Mesenchymal stem cell (in vitro differentiated cells and primary cell): ENCODE measurements at regions not wholly inside any gene's neighbourhood (a gene's known extent, or its start where the extent isn't known, plus 50 kb on each side); places are given as distances from the start of the nearest gene placed in this dataset.

Experiments used
- DNase-seq: peaks from one replicate; pipeline ENCODE4 v3.0.0-alpha.2; 2013
- H2AFZ ChIP-seq: one replicate; pipeline ENCODE4 v1.6.1; 2013; ENCODE audit warnings: low read depth, mild to moderate bottlenecking, control low read depth, inconsistent platforms, low read length, moderate library complexity
- H2AK5ac ChIP-seq: 2 replicates; pipeline ENCODE4 v1.6.1; 2013; ENCODE audit warnings: low read length, moderate library complexity, mild to moderate bottlenecking, inconsistent platforms; ENCODE audit not compliant: severe bottlenecking
- H2BK120ac ChIP-seq: one replicate; pipeline ENCODE4 v1.6.1; 2013; ENCODE audit warnings: low read depth, mild to moderate bottlenecking, inconsistent platforms, low read length, moderate library complexity
- H2BK12ac ChIP-seq, 2 experiments: one replicate each; pipeline ENCODE4 v1.6.1; 2013; ENCODE audit warnings: inconsistent platforms in 2 of 2, low read length in 2 of 2, mild to moderate bottlenecking in 2 of 2, moderate library complexity in 2 of 2, control low read depth in 1 of 2
- H2BK15ac ChIP-seq: one replicate; pipeline ENCODE4 v1.6.1; 2013; ENCODE audit warnings: mild to moderate bottlenecking, low read depth, inconsistent platforms; ENCODE audit not compliant: poor library complexity, severe bottlenecking
- H2BK5ac ChIP-seq: 2 replicates; pipeline ENCODE4 v1.6.1; 2013; ENCODE audit warnings: low read depth, mild to moderate bottlenecking, low read length, control low read depth, inconsistent platforms; ENCODE audit not compliant: poor library complexity, severe bottlenecking
- H3K14ac ChIP-seq, 2 experiments: one replicate each; pipeline ENCODE4 v1.6.1; 2013; ENCODE audit warnings: inconsistent platforms in 2 of 2, low read length in 2 of 2, control low read depth in 1 of 2, mild to moderate bottlenecking in 1 of 2, moderate library complexity in 1 of 2
- H3K18ac ChIP-seq, 2 experiments: one replicate each; pipeline ENCODE4 v1.6.1; 2013; ENCODE audit warnings: inconsistent platforms in 2 of 2, low read length in 2 of 2, control low read depth in 1 of 2, low read depth in 1 of 2, mild to moderate bottlenecking in 1 of 2
- H3K23ac ChIP-seq, 2 experiments: one replicate each; pipeline ENCODE4 v1.6.1; 2013; ENCODE audit warnings: inconsistent platforms in 2 of 2, low read length in 2 of 2, mild to moderate bottlenecking in 2 of 2, moderate library complexity in 2 of 2, control low read depth in 1 of 2
- H3K27ac ChIP-seq: 2 replicates; pipeline ENCODE4 v1.5.1; 2013; ENCODE audit warnings: mild to moderate bottlenecking, moderate library complexity, low read length, control low read depth, inconsistent platforms; ENCODE audit not compliant: poor library complexity, severe bottlenecking
- H3K27me3 ChIP-seq, 2 experiments: 2 replicates each; pipeline versions ENCODE4 v1.6.1 to v1.7.0; 2013; ENCODE audit warnings: low read length in 2 of 2, mild to moderate bottlenecking in 2 of 2, moderate library complexity in 2 of 2, control low read depth in 1 of 2, inconsistent platforms in 1 of 2; ENCODE audit not compliant: control insufficient read depth in 1 of 2, insufficient read depth in 1 of 2
- H3K36me3 ChIP-seq, 2 experiments: 2 replicates each; pipeline versions ENCODE4 v1.6.1 to v1.7.0; 2013; ENCODE audit warnings: low read length in 2 of 2, control low read depth in 1 of 2, inconsistent platforms in 1 of 2, low read depth in 1 of 2, mild to moderate bottlenecking in 1 of 2; ENCODE audit not compliant: insufficient read depth in 2 of 2, control insufficient read depth in 1 of 2
- H3K4ac ChIP-seq, 2 experiments: one replicate each; pipeline ENCODE4 v1.6.1; 2013; ENCODE audit warnings: inconsistent platforms in 2 of 2, low read length in 2 of 2, mild to moderate bottlenecking in 2 of 2, moderate library complexity in 2 of 2, control low read depth in 1 of 2, low read depth in 1 of 2
- H3K4me1 ChIP-seq: 2 replicates; pipeline ENCODE4 v1.6.1; 2013; ENCODE audit warnings: low read depth, low read length, control low read depth; ENCODE audit not compliant: control insufficient read depth, insufficient read depth
- H3K4me2 ChIP-seq: 2 replicates; pipeline ENCODE4 v1.6.1; 2013; ENCODE audit warnings: low read length, mild to moderate bottlenecking, inconsistent platforms; ENCODE audit not compliant: poor library complexity, severe bottlenecking
- H3K4me3 ChIP-seq, 2 experiments: 2 replicates each; pipeline versions ENCODE4 v1.5.1 to v1.7.0; 2013; ENCODE audit warnings: low read length in 2 of 2, mild to moderate bottlenecking in 2 of 2, control low read depth in 1 of 2, low read depth in 1 of 2; ENCODE audit not compliant: insufficient read depth in 1 of 2
- H3K79me1 ChIP-seq: replicated peaks from 2 replicates; pipeline ENCODE4 v1.6.1; 2013; ENCODE audit warnings: mild to moderate bottlenecking, control low read depth, low read length, inconsistent platforms; ENCODE audit not compliant: poor library complexity, severe bottlenecking
- H3K9ac ChIP-seq: 2 replicates; pipeline ENCODE4 v1.7.0; 2013; ENCODE audit warnings: mild to moderate bottlenecking, low read length, moderate library complexity
- H3K9me3 ChIP-seq: 2 replicates; pipeline ENCODE4 v1.7.0; 2013; ENCODE audit warnings: mild to moderate bottlenecking, low read length; ENCODE audit not compliant: control insufficient read depth
- H4K8ac ChIP-seq: one replicate; pipeline ENCODE4 v1.6.1; 2013; ENCODE audit warnings: inconsistent platforms, mild to moderate bottlenecking, low read length, moderate library complexity
- H4K91ac ChIP-seq: one replicate; pipeline ENCODE4 v1.6.1; 2013; ENCODE audit warnings: mild to moderate bottlenecking, low read length, inconsistent platforms
- WGBS: methylation state at CpG from one replicate; pipeline ENCODE4 v1.1.7; 2013; ENCODE audit warnings: mixed read lengths; 5-methylcytosine and 5-hydroxymethylcytosine counted together

DNA sequence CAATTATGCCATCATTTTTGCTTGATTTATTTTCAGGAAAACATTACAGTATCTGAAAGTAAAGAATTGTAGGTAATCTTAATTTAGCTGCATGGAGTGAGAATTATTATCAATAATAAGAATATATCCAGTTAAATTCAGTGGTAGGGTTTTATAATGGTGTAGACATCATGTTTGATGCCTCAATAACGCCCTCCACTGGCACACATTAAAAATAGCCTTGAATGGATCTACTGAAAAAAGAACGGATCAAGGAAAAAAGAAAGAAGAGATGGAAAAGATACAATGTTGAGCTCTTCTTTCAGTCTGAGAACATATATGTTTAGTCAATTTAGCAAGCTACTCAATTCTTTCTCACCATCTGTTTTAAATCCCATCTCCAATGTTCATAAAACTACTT is 319.2 kb downstream of the CDC14C start:
- DNase-seq: no peak
- no peaks in the 10 kb centered on the region for H3K79me1 ChIP-seq
- peaks cover 9% of the 10 kb centered on the region for H3K9me3 ChIP-seq
- no peak overlapping the region for H3K14ac ChIP-seq
- no peak overlapping the region for H4K8ac ChIP-seq
- no peak overlapping the region for H2AFZ ChIP-seq
- H2BK5ac ChIP-seq: no peak overlapping the region
- H3K18ac ChIP-seq: no peak overlapping the region
- H3K9ac ChIP-seq: no peak overlapping the region
- H3K4me2 ChIP-seq: no peak overlapping the region
- H2AK5ac ChIP-seq: no peak overlapping the region
- H3K4me3 ChIP-seq: no peak overlapping the region
- no CpG with 5 or more reads among the region's 2 CpGs for WGBS
- H2BK15ac ChIP-seq: no peak overlapping the region
- no peak overlapping the region for H2BK120ac ChIP-seq
- H3K27ac ChIP-seq: no peak overlapping the region
- no peaks in the 10 kb centered on the region for H3K27me3 ChIP-seq
- H3K23ac ChIP-seq: no peak overlapping the region
- no peaks in the 10 kb centered on the region for H3K4me1 ChIP-seq
- H2BK12ac ChIP-seq: no peak overlapping the region
- no peak overlapping the region for H3K4ac ChIP-seq
- H3K36me3 ChIP-seq: no peaks in the 10 kb centered on the region
- no peak overlapping the region for H4K91ac ChIP-seq

DNA sequence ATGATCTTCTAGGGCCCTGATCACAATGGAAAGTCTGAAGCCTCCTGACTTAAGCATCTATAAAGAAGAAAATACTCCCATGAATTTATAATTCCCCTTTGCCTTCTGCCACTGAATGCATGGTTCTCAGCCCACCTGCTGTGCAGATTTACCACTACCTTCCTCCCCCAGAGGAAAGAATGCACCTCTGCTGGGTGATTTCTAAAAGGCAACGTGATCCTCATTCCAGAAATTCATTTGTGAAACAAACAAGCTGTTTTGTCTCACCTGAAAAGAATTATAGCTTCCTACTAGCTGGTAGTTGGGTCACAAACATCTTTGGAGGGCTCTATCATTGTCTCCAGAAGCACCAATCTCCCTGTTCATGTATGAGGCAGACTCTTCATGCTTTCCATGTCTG is 320.2 kb downstream of the CDC14C start:
- H4K91ac ChIP-seq: no peak overlapping the region
- H2BK12ac ChIP-seq: no peak overlapping the region
- no peaks in the 10 kb centered on the region for H3K79me1 ChIP-seq
- WGBS: 0% methylated on average over 1 of the region's 1 CpG
- no peak overlapping the region for H2AK5ac ChIP-seq
- no peak overlapping the region for H2BK120ac ChIP-seq
- H4K8ac ChIP-seq: no peak overlapping the region
- H2AFZ ChIP-seq: no peak overlapping the region
- no peak overlapping the region for H3K27ac ChIP-seq
- no peak overlapping the region for H3K9ac ChIP-seq
- no peak overlapping the region for H3K23ac ChIP-seq
- H3K9me3 ChIP-seq: no peaks in the 10 kb centered on the region
- no peaks in the 10 kb centered on the region for H3K27me3 ChIP-seq
- no peak overlapping the region for H3K4me3 ChIP-seq
- no peak overlapping the region for H3K18ac ChIP-seq
- H2BK15ac ChIP-seq: no peak overlapping the region
- no peak overlapping the region for H3K14ac ChIP-seq
- H3K4me1 ChIP-seq: no peaks in the 10 kb centered on the region
- no peak for DNase-seq
- no peak overlapping the region for H3K4me2 ChIP-seq
- no peak overlapping the region for H2BK5ac ChIP-seq
- no peak overlapping the region for H3K4ac ChIP-seq
- no peaks in the 10 kb centered on the region for H3K36me3 ChIP-seq

DNA sequence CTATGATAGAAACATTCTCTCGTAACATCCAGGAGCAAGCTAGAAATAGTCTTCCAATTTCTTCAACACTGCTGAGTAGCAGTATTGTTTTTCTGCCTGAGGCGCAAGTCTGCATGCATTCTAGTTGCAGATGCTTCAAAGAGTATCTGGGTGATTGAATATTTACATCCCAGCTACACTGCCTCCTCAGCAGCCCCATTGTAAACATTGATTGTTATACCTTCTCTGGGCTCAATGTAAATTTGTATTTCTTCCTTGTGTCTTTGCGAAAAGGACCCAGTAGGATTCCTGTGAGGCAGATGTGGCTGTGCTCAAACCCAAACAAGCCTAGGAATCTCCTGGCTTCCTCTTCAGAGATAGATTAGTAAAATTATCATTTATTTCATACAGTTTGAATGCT is 320.7 kb downstream of the CDC14C start:
- no peak overlapping the region for H2BK120ac ChIP-seq
- H2AK5ac ChIP-seq: no peak overlapping the region
- no peak overlapping the region for H4K8ac ChIP-seq
- DNase-seq: no peak
- no peak overlapping the region for H2BK12ac ChIP-seq
- no peak overlapping the region for H3K27ac ChIP-seq
- no peak overlapping the region for H3K4me3 ChIP-seq
- H3K9ac ChIP-seq: no peak overlapping the region
- WGBS: 71% methylated on average over 1 of the region's 3 CpGs
- H4K91ac ChIP-seq: no peak overlapping the region
- H2AFZ ChIP-seq: no peak overlapping the region
- no peak overlapping the region for H3K4me2 ChIP-seq
- no peak overlapping the region for H3K14ac ChIP-seq
- no peaks in the 10 kb centered on the region for H3K9me3 ChIP-seq
- no peak overlapping the region for H3K23ac ChIP-seq
- no peak overlapping the region for H2BK5ac ChIP-seq
- no peak overlapping the region for H3K4ac ChIP-seq
- no peak overlapping the region for H3K18ac ChIP-seq
- H3K36me3 ChIP-seq: no peaks in the 10 kb centered on the region
- H3K27me3 ChIP-seq: no peaks in the 10 kb centered on the region
- no peaks in the 10 kb centered on the region for H3K79me1 ChIP-seq
- no peaks in the 10 kb centered on the region for H3K4me1 ChIP-seq
- H2BK15ac ChIP-seq: no peak overlapping the region

DNA sequence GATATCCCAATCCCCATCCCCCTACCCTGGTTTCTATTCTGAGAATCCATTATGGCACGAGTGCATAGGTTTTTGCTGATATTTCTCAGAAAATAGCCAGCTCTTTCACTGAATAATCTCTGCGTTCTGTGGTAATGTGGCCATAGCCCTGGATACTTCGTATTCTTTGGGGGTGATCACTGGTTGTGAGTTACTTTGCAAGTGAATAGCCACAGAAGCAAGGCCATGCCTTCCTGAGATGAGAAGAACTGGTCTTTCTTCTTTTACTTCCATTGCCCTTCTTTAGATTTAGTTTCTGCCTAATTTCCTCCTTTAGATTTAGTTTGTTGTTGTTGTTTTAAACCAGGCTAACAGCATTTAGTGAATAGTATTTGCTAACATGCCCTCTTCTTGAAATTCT is 323.4 kb downstream of the CDC14C start:
- Histone ChIP-seq H4K8ac (no peak overlapping the region), H3K27ac (no peak overlapping the region)

More for the DNA sequence above, 323.4 kb downstream of the CDC14C start:
- no peak overlapping the region for H3K23ac ChIP-seq
- no peak overlapping the region for H3K14ac ChIP-seq
- no peak overlapping the region for H3K4me2 ChIP-seq
- no peak overlapping the region for H2AK5ac ChIP-seq
- H2BK5ac ChIP-seq: no peak overlapping the region
- H4K91ac ChIP-seq: no peak overlapping the region
- no peak overlapping the region for H2BK120ac ChIP-seq
- no peaks in the 10 kb centered on the region for H3K36me3 ChIP-seq
- no peaks in the 10 kb centered on the region for H3K79me1 ChIP-seq
- no peak overlapping the region for H2BK12ac ChIP-seq
- WGBS: 47% methylated on average over 3 of the region's 3 CpGs
- no peak overlapping the region for H3K4me3 ChIP-seq
- no peaks in the 10 kb centered on the region for H3K4me1 ChIP-seq
- no peak for DNase-seq
- no peak overlapping the region for H3K4ac ChIP-seq
- H3K27me3 ChIP-seq: no peaks in the 10 kb centered on the region
- no peak overlapping the region for H2AFZ ChIP-seq
- H2BK15ac ChIP-seq: no peak overlapping the region
- H3K9ac ChIP-seq: no peak overlapping the region
- H3K9me3 ChIP-seq: no peaks in the 10 kb centered on the region
- H3K18ac ChIP-seq: no peak overlapping the region
